DOHH2 (cell line): ENCODE measurements at regions not wholly inside any gene's neighbourhood (a gene's known extent, or its start where the extent isn't known, plus 50 kb on each side); places are given as distances from the start of the nearest gene placed in this dataset.
A peak's percentile ranks its signal among the peaks of the same experiment; 100 is the strongest.

Experiments
- H3F3A ChIP-seq: fragments of 200-600 bp; sonication (generic), shearing (Covaris generic); 2 replicates; pipeline ENCODE4 v1.6.0; 2016; ENCODE audit warnings: antibody characterized with exemption, mild to moderate bottlenecking; ENCODE audit not compliant: control insufficient read depth, insufficient read depth
- H3K27ac ChIP-seq: fragments of 200-600 bp; sonication (generic); 2 replicates; pipeline ENCODE4 v1.5.1; 2014; ENCODE audit warnings: low read depth, mild to moderate bottlenecking, low read length, moderate library complexity
- H3K27me3 ChIP-seq: fragments of 200-600 bp; sonication (generic); 2 replicates; pipeline ENCODE4 v1.6.1; 2014; ENCODE audit warnings: mild to moderate bottlenecking, low read length, mixed read lengths; ENCODE audit not compliant: control insufficient read depth
- H3K36me3 ChIP-seq: fragments of 200-600 bp; sonication (generic); 2 replicates; pipeline ENCODE4 v1.6.1; 2014; ENCODE audit warnings: mild to moderate bottlenecking, low read length, moderate library complexity, mixed read lengths; ENCODE audit not compliant: control insufficient read depth
- H3K4me1 ChIP-seq: fragments of 200-600 bp; sonication (generic); 2 replicates; pipeline ENCODE4 v1.6.1; 2014; ENCODE audit warnings: mild to moderate bottlenecking, low read length, mixed read lengths; ENCODE audit not compliant: control insufficient read depth
- H3K4me2 ChIP-seq: fragments of 200-600 bp; sonication (generic); 2 replicates; pipeline ENCODE4 v1.6.0; 2014; ENCODE audit warnings: mild to moderate bottlenecking, low read length, moderate library complexity
- H3K4me3 ChIP-seq: fragments of 200-600 bp; sonication (generic); 2 replicates; pipeline ENCODE4 v1.5.1; 2014; ENCODE audit warnings: mild to moderate bottlenecking, low read length, mixed read lengths
- H3K79me2 ChIP-seq: fragments of 200-600 bp; sonication (generic); 2 replicates; pipeline ENCODE4 v1.6.1; 2014; ENCODE audit warnings: mild to moderate bottlenecking, low read length, mixed read lengths; ENCODE audit not compliant: control insufficient read depth
- H3K9me2 ChIP-seq: fragments of 200-600 bp; sonication (generic); replicated peaks from 2 replicates; pipeline ENCODE4 v1.6.1; 2014; ENCODE audit warnings: mild to moderate bottlenecking, low read length, mixed read lengths; ENCODE audit not compliant: control insufficient read depth
- H3K9me3 ChIP-seq: fragments of 200-600 bp; sonication (generic); 2 replicates; pipeline ENCODE4 v1.6.1; 2014; ENCODE audit warnings: antibody characterized with exemption, low read length, mixed read lengths; ENCODE audit not compliant: control insufficient read depth, insufficient read depth
- H4K20me1 ChIP-seq: fragments of 200-600 bp; sonication (generic); 2 replicates; pipeline ENCODE4 v1.6.0; 2014; ENCODE audit warnings: low read depth, mild to moderate bottlenecking, antibody characterized with exemption, low read length, moderate library complexity; ENCODE audit not compliant: control insufficient read depth, insufficient read depth
- CTCF ChIP-seq: fragments of 200-600 bp; sonication (generic); IDR thresholded peaks from one replicate; pipeline ENCODE4 v1.5.1; 2014; ENCODE audit warnings: antibody characterized with exemption, mild to moderate bottlenecking, low read depth, low read length; ENCODE audit not compliant: poor library complexity, severe bottlenecking
- EZH2phosphoT487 ChIP-seq: fragments of 200-600 bp; sonication (generic); IDR thresholded peaks from 2 replicates; pipeline ENCODE4 v1.6.1; 2017; ENCODE audit warnings: borderline replicate concordance, mild to moderate bottlenecking, antibody characterized with exemption, low read length, moderate library complexity, mixed read lengths

GRCh38 chr3:87920549-87920948, 138.3 kb downstream of the CGGBP1 start:
- Histone ChIP-seq H3K27ac (no peak overlapping the region), H3K4me2 (no peak overlapping the region)

GRCh38 chr3:87901141-87901540, 157.7 kb downstream of the CGGBP1 start:
- Histone ChIP-seq H3K27me3 (no peaks in the 10 kb centered on the region), H3F3A (no peaks in the 10 kb centered on the region), H3K9me3 (no peaks in the 10 kb centered on the region), H3K4me2 (no peak overlapping the region), H3K4me1 (no peaks in the 10 kb centered on the region), H3K79me2 (no peaks in the 10 kb centered on the region), H4K20me1 (no peaks in the 10 kb centered on the region), H3K4me3 (no peak overlapping the region), H3K27ac (no peak overlapping the region), H3K9me2 (no peaks in the 10 kb centered on the region), H3K36me3 (no peaks in the 10 kb centered on the region)
- TF ChIP-seq CTCF (no peak), EZH2phosphoT487 (no peak)

More at GRCh38 chr3:87920549-87920948, 138.3 kb downstream of the CGGBP1 start:
- Histone ChIP-seq H3K27me3 (no peaks in the 10 kb centered on the region), H3K9me2 (no peaks in the 10 kb centered on the region), H3K4me1 (no peaks in the 10 kb centered on the region), H3K36me3 (no peaks in the 10 kb centered on the region), H4K20me1 (no peaks in the 10 kb centered on the region), H3K9me3 (peaks cover 4% of the 10 kb centered on the region; the same call in 1 of the 2 replicates), H3K4me3 (no peak overlapping the region), H3F3A (no peaks in the 10 kb centered on the region), H3K79me2 (no peaks in the 10 kb centered on the region)
- TF ChIP-seq CTCF (no peak), EZH2phosphoT487 (no peak)

GRCh38 chr3:87900061-87900460, 158.7 kb downstream of the CGGBP1 start:
- Histone ChIP-seq H3K4me3 (no peak overlapping the region), H3K9me3 (no peaks in the 10 kb centered on the region), H3F3A (no peaks in the 10 kb centered on the region), H3K4me2 (no peak overlapping the region), H3K4me1 (no peaks in the 10 kb centered on the region), H3K27ac (no peak overlapping the region), H3K79me2 (no peaks in the 10 kb centered on the region), H4K20me1 (no peaks in the 10 kb centered on the region), H3K9me2 (no peaks in the 10 kb centered on the region), H3K36me3 (no peaks in the 10 kb centered on the region), H3K27me3 (no peaks in the 10 kb centered on the region)
- TF ChIP-seq CTCF (peak; percentile 22), EZH2phosphoT487 (no peak)

GRCh38 chr3:87898971-87899370, 159.8 kb downstream of the CGGBP1 start:
- H3K9me3 ChIP-seq = no peaks in the 10 kb centered on the region
- no peaks in the 10 kb centered on the region for H3F3A ChIP-seq
- no peak overlapping the region for H3K27ac ChIP-seq
- no peak for TF ChIP-seq EZH2phosphoT487
- H3K4me1 ChIP-seq = no peaks in the 10 kb centered on the region
- no peaks in the 10 kb centered on the region for H3K79me2 ChIP-seq
- no peaks in the 10 kb centered on the region for H3K9me2 ChIP-seq
- H3K4me3 ChIP-seq = no peak overlapping the region
- no peaks in the 10 kb centered on the region for H3K36me3 ChIP-seq
- no peaks in the 10 kb centered on the region for H4K20me1 ChIP-seq
- H3K4me2 ChIP-seq = no peak overlapping the region
- no peaks in the 10 kb centered on the region for H3K27me3 ChIP-seq
